Parathyroid adenoma (tissue), 2 donors: ENCODE measurements at regions not wholly inside any gene's neighbourhood (a gene's known extent, or its start where the extent isn't known, plus 50 kb on each side); places are given as distances from the start of the nearest gene placed in this dataset.

ENCODE experiments used
- H2AFZ ChIP-seq: fragments of 300-600 bp; sonication (generic); one replicate; pipeline ENCODE4 v1.7.0; 2017; ENCODE audit warnings: antibody characterized with exemption, mild to moderate bottlenecking
- H3K27ac ChIP-seq: fragments of 300-600 bp; sonication (generic); one replicate; pipeline ENCODE4 v1.7.0; 2017
- H3K27me3 ChIP-seq: fragments of 300-600 bp; sonication (generic); one replicate; pipeline ENCODE4 v1.7.0; 2017; ENCODE audit warnings: low read length; ENCODE audit not compliant: control insufficient read depth, insufficient read depth
- H3K36me3 ChIP-seq: fragments of 300-600 bp; sonication (generic); one replicate; pipeline ENCODE4 v1.7.0; 2017; ENCODE audit warnings: low read length; ENCODE audit not compliant: control insufficient read depth, insufficient read depth
- H3K4me1 ChIP-seq: fragments of 300-600 bp; sonication (generic); one replicate; pipeline ENCODE4 v1.7.0; 2017; ENCODE audit warnings: control low read depth
- H3K4me2 ChIP-seq: fragments of 300-600 bp; sonication (generic); one replicate; pipeline ENCODE4 v1.7.0; 2017; ENCODE audit warnings: low read length
- H3K4me3 ChIP-seq: fragments of 300-600 bp; sonication (generic); one replicate; pipeline ENCODE4 v1.7.0; 2017; ENCODE audit warnings: low read depth, low read length
- H3K79me2 ChIP-seq: fragments of 300-600 bp; sonication (generic); one replicate; pipeline ENCODE4 v1.7.0; 2017; ENCODE audit warnings: control low read depth
- H3K9ac ChIP-seq: fragments of 300-600 bp; sonication (generic); one replicate; pipeline ENCODE4 v1.7.0; 2017; ENCODE audit warnings: mild to moderate bottlenecking
- H3K9me3 ChIP-seq: fragments of 300-600 bp; sonication (generic); one replicate; pipeline ENCODE4 v1.7.0; 2017; ENCODE audit warnings: low read length; ENCODE audit not compliant: control insufficient read depth
- CTCF ChIP-seq: fragments of 300-600 bp; sonication (generic); IDR thresholded peaks from one replicate; pipeline ENCODE4 v1.7.0; 2017; ENCODE audit warnings: antibody characterized with exemption, mild to moderate bottlenecking
- donor health status: primary hyperparathyroidism.

GRCh38 chr4:126038502-126039144, 723.9 kb downstream of the FAT4 start:
- TF ChIP-seq CTCF: no peak

GRCh38 chr4:126046081-126046614, 731.4 kb downstream of the FAT4 start:
- Histone ChIP-seq H3K9me3 (no peaks in the 10 kb centered on the region), H3K27me3 (no peaks in the 10 kb centered on the region), H3K36me3 (no peaks in the 10 kb centered on the region), H3K4me3 (no peak overlapping the region), H2AFZ (no peak overlapping the region), H3K9ac (no peak overlapping the region), H3K4me1 (no peaks in the 10 kb centered on the region), H3K27ac (no peak overlapping the region), H3K79me2 (no peaks in the 10 kb centered on the region), H3K4me2 (no peak overlapping the region)
- TF ChIP-seq CTCF: no peak

More at GRCh38 chr4:126038502-126039144, 723.9 kb downstream of the FAT4 start:
- no peak overlapping the region for H3K4me2 ChIP-seq
- H3K27ac ChIP-seq: no peak overlapping the region
- no peaks in the 10 kb centered on the region for H3K27me3 ChIP-seq
- no peak overlapping the region for H3K9ac ChIP-seq
- H3K4me3 ChIP-seq: no peak overlapping the region
- no peaks in the 10 kb centered on the region for H3K36me3 ChIP-seq
- no peaks in the 10 kb centered on the region for H3K9me3 ChIP-seq
- no peaks in the 10 kb centered on the region for H3K79me2 ChIP-seq
- H3K4me1 ChIP-seq: no peaks in the 10 kb centered on the region
- no peak overlapping the region for H2AFZ ChIP-seq

- Histone ChIP-seq H3K36me3 (no peaks in the 10 kb centered on the region), H2AFZ (no peak overlapping the region), H3K9ac (no peak overlapping the region), H3K79me2 (no peaks in the 10 kb centered on the region), H3K27ac (no peak overlapping the region), H3K4me1 (no peaks in the 10 kb centered on the region), H3K27me3 (no peaks in the 10 kb centered on the region), H3K9me3 (no peaks in the 10 kb centered on the region), H3K4me2 (no peak overlapping the region), H3K4me3 (no peak overlapping the region)
- TF ChIP-seq CTCF: no peak
Observed at GRCh38 chr4:126047114-126047513, 732.4 kb downstream of the FAT4 start.

GRCh38 chr4:126051689-126052424, 737.1 kb downstream of the FAT4 start:
- Histone ChIP-seq H3K79me2 (no peaks in the 10 kb centered on the region), H3K27ac (no peak overlapping the region), H3K9me3 (no peaks in the 10 kb centered on the region), H3K4me2 (no peak overlapping the region), H3K4me1 (no peaks in the 10 kb centered on the region), H2AFZ (no peak overlapping the region), H3K27me3 (no peaks in the 10 kb centered on the region), H3K36me3 (no peaks in the 10 kb centered on the region), H3K4me3 (no peak overlapping the region), H3K9ac (no peak overlapping the region)
- no peak for TF ChIP-seq CTCF
